Testis (tissue), 2 donors: ENCODE measurements at regions not wholly inside any gene's neighbourhood (a gene's known extent, or its start where the extent isn't known, plus 50 kb on each side); places are given as distances from the start of the nearest gene placed in this dataset.

Experiments used
- POLR2A ChIP-seq: fragments of 450-650 bp; IDR thresholded peaks from one replicate; pipeline ENCODE4 v1.6.1; 2017; ENCODE audit warnings: antibody characterized with exemption, mild to moderate bottlenecking, moderate library complexity
- TF ChIP-seq, protein P1 (sequence below), 3 experiments: fragments of 450-650 bp in 2 of 3; fragments of 200-600 bp in 1 of 3; sonication (generic) in 1 of 3; IDR thresholded peaks; one replicate each; pipeline ENCODE4 v1.5.1; 2016 to 2019; ENCODE audit warnings: antibody characterized with exemption in 3 of 3, mild to moderate bottlenecking in 2 of 3, moderate library complexity in 1 of 3

DNA sequence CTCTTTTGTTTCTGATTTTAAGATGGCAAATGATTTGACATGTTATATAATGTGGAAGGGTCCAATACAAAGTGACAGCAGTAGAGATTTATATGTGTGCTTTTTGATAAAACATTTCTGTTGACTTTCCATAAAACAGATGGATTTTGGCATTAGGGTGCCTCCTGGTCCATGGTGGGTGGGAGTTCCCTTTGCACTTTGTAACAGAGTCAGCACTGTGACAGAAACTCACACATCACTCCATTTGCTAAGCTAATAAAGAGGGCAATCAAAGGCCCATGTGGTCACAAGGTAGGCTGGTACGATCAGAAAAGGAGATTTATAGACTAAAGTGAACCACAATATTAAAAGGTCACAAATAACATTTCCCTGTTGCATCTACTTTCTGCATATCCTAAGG, 93.3 kb upstream of the NT5C1B start:
- TF ChIP-seq, protein P1, sequence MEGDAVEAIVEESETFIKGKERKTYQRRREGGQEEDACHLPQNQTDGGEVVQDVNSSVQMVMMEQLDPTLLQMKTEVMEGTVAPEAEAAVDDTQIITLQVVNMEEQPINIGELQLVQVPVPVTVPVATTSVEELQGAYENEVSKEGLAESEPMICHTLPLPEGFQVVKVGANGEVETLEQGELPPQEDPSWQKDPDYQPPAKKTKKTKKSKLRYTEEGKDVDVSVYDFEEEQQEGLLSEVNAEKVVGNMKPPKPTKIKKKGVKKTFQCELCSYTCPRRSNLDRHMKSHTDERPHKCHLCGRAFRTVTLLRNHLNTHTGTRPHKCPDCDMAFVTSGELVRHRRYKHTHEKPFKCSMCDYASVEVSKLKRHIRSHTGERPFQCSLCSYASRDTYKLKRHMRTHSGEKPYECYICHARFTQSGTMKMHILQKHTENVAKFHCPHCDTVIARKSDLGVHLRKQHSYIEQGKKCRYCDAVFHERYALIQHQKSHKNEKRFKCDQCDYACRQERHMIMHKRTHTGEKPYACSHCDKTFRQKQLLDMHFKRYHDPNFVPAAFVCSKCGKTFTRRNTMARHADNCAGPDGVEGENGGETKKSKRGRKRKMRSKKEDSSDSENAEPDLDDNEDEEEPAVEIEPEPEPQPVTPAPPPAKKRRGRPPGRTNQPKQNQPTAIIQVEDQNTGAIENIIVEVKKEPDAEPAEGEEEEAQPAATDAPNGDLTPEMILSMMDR (IDR thresholded peaks at IDR 0.05) = no peak
- no peak for TF ChIP-seq POLR2A
